Lung (tissue), 11 donors: ENCODE measurements at regions not wholly inside any gene's neighbourhood (a gene's known extent, or its start where the extent isn't known, plus 50 kb on each side); places are given as distances from the start of the nearest gene placed in this dataset.

Experiments
- ATAC-seq: fragments of 200-7000 bp; cut with Tn5 transposase; one replicate; pipeline ENCODE4 v1.9.1; 2020; ENCODE audit warnings: moderate number of reproducible peaks; ENCODE audit not compliant: insufficient read depth, low FRiP score
- DNase-seq, 3 donors: peaks; one replicate each; pipeline ENCODE4 v3.0.0-alpha.2; 2013 to 2017
- H3K27ac ChIP-seq, 2 donors: one replicate each; pipeline ENCODE4 v1.5.1; 2013; ENCODE audit warnings: mild to moderate bottlenecking in 2 of 2, moderate library complexity in 2 of 2, control low read depth in 1 of 2, inconsistent platforms in 1 of 2, low read depth in 1 of 2, low read length in 1 of 2
- H3K27me3 ChIP-seq, 3 donors: one replicate each; pipeline ENCODE4 v1.5.1; 2013; ENCODE audit warnings: low read length in 2 of 3; ENCODE audit not compliant: control insufficient read depth in 3 of 3, insufficient read depth in 3 of 3
- H3K36me3 ChIP-seq, 4 donors: one replicate each; pipeline ENCODE4 v1.5.1; 2013; ENCODE audit warnings: low read length in 4 of 4, mild to moderate bottlenecking in 1 of 4, moderate library complexity in 1 of 4; ENCODE audit not compliant: control insufficient read depth in 4 of 4, insufficient read depth in 4 of 4
- H3K4me1 ChIP-seq, 5 donors: one replicate each; pipeline ENCODE4 v1.5.1; 2013; ENCODE audit warnings: low read length in 5 of 5, mild to moderate bottlenecking in 2 of 5, moderate library complexity in 1 of 5; ENCODE audit not compliant: control insufficient read depth in 5 of 5, insufficient read depth in 5 of 5
- H3K4me3 ChIP-seq: one replicate; pipeline ENCODE4 v1.5.1; 2013; ENCODE audit warnings: mild to moderate bottlenecking, control low read depth, moderate library complexity
- H3K9ac ChIP-seq, 2 donors: one replicate each; pipeline ENCODE4 v1.5.1; 2013; ENCODE audit warnings: low read length in 2 of 2, control low read depth in 1 of 2; ENCODE audit not compliant: insufficient read depth in 1 of 2
- H3K9me3 ChIP-seq, 4 donors: one replicate each; pipeline ENCODE4 v1.5.1; 2013; ENCODE audit warnings: low read length in 3 of 4, mild to moderate bottlenecking in 1 of 4, moderate library complexity in 1 of 4; ENCODE audit not compliant: control insufficient read depth in 4 of 4, insufficient read depth in 3 of 4
- CTCF ChIP-seq: IDR thresholded peaks from 2 replicates; pipeline ENCODE4 v1.5.1; 2012; ENCODE audit warnings: mild to moderate bottlenecking; ENCODE audit errors: control extremely low read depth, extremely low read depth
- WGBS, 2 donors: extraction: QIAGEN DNeasy Blood & Tissue Kit; methylation state at CpG; one replicate each; pipeline ENCODE4 v1.1.7; 2013; 5-methylcytosine and 5-hydroxymethylcytosine counted together
- donor health status: control.
- donor health status: control.
- donor health status: Bipolar disorder and iron deficiency.
- donor health status: healthy.
- donor health status: DM: yes; HTN: yes; CAD: no.

GRCh38 chr2:164110515-164110914 lies 374.7 kb upstream of the FIGN start:
- Histone ChIP-seq H3K27ac (no peak overlapping the region), H3K9me3 (peaks cover 0 to 2% (median 0%) of the 10 kb centered on the region in 4 donors), H3K36me3 (no peaks in the 10 kb centered on the region), H3K27me3 (no peaks in the 10 kb centered on the region), H3K9ac (no peak overlapping the region), H3K4me3 (no peak overlapping the region), H3K4me1 (no peaks in the 10 kb centered on the region)
- DNase-seq (no peak), ATAC-seq (no peak)
- TF ChIP-seq CTCF = no peak

GRCh38 chr2:164109006-164109405 lies 373.2 kb upstream of the FIGN start:
- DNase-seq (no peak), ATAC-seq (no peak)
- H3K4me1 ChIP-seq = no peaks in the 10 kb centered on the region
- peaks cover 0 to 2% (median 0%) of the 10 kb centered on the region in 4 donors for H3K9me3 ChIP-seq
- no peaks in the 10 kb centered on the region for H3K27me3 ChIP-seq
- H3K27ac ChIP-seq = no peak overlapping the region
- no peak overlapping the region for H3K9ac ChIP-seq
- WGBS, 2 donors = 91 to 93% methylated on average over 14 of the region's 14 CpGs
- H3K4me3 ChIP-seq = no peak overlapping the region
- H3K36me3 ChIP-seq = no peaks in the 10 kb centered on the region
- no peak for TF ChIP-seq CTCF

- H3K27me3 ChIP-seq = no peaks in the 10 kb centered on the region
- no peak overlapping the region for H3K4me3 ChIP-seq
- no peak for ATAC-seq
- WGBS, 2 donors = 80% methylated on average over 6 of the region's 6 CpGs
- H3K36me3 ChIP-seq = no peaks in the 10 kb centered on the region
- H3K9ac ChIP-seq = no peak overlapping the region
- H3K4me1 ChIP-seq = no peaks in the 10 kb centered on the region
- H3K9me3 ChIP-seq = no peaks in the 10 kb centered on the region
- no peak for DNase-seq
- no peak for TF ChIP-seq CTCF
- H3K27ac ChIP-seq = no peak overlapping the region
These were observed 367.5 kb upstream of the FIGN start for GRCh38 chr2:164103271-164103670.

GRCh38 chr2:164102366-164102765 lies 366.6 kb upstream of the FIGN start:
- no peak for DNase-seq
- Histone ChIP-seq H3K27me3 (no peaks in the 10 kb centered on the region), H3K4me1 (no peaks in the 10 kb centered on the region), H3K27ac (no peak overlapping the region), H3K36me3 (no peaks in the 10 kb centered on the region), H3K9ac (no peak overlapping the region), H3K4me3 (no peak overlapping the region), H3K9me3 (no peaks in the 10 kb centered on the region)
- TF ChIP-seq CTCF = no peak
- ATAC-seq = no peak
- 56 to 81% methylated on average over 1 of the region's 1 CpG for WGBS, 2 donors
